ENCODE measurements at regions not wholly inside any gene's neighbourhood (a gene's known extent, or its start where the extent isn't known, plus 50 kb on each side); places are given as distances from the start of the nearest gene placed in this dataset.

GRCh38 chr7:69129524-69129923, 468.8 kb upstream of the AUTS2 start:
- TF ChIP-seq, protein P1, sequence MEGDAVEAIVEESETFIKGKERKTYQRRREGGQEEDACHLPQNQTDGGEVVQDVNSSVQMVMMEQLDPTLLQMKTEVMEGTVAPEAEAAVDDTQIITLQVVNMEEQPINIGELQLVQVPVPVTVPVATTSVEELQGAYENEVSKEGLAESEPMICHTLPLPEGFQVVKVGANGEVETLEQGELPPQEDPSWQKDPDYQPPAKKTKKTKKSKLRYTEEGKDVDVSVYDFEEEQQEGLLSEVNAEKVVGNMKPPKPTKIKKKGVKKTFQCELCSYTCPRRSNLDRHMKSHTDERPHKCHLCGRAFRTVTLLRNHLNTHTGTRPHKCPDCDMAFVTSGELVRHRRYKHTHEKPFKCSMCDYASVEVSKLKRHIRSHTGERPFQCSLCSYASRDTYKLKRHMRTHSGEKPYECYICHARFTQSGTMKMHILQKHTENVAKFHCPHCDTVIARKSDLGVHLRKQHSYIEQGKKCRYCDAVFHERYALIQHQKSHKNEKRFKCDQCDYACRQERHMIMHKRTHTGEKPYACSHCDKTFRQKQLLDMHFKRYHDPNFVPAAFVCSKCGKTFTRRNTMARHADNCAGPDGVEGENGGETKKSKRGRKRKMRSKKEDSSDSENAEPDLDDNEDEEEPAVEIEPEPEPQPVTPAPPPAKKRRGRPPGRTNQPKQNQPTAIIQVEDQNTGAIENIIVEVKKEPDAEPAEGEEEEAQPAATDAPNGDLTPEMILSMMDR (IDR thresholded peaks at IDR 0.05; ENCODE audit: borderline replicate concordance, extremely low read depth, low read length, poor library complexity, severe bottlenecking) = no peak
- no peak for TF ChIP-seq EZH2 (IDR thresholded peaks at IDR 0.05; ENCODE audit: borderline replicate concordance, low read depth, low read length, severe bottlenecking)

All from DND-41 (cell line).